ENCODE measurements at regions not wholly inside any gene's neighbourhood (a gene's known extent, or its start where the extent isn't known, plus 50 kb on each side); places are given as distances from the start of the nearest gene placed in this dataset.

DNA sequence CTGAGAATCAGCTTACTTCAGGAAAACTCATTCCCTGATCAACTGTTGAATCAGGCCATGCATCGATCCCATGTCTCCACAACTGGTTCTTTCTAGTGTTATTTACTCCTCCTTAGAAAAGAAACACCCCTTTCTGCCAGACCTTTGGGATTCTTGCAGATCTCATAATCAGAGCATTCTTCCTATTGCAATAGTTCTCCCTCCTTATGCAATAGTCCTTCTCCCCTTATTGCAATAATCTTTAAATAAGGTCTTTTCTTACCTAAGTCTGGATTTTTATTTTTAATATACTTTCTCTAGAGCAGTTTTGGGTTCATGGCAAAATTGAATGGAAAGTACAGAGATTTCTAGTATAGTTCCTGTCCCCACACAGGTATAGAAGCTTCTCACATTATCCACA is 141.9 kb upstream of the SGO1 start:
- no peaks in the 10 kb centered on the region for H4K20me1 ChIP-seq (replicated peaks in 1 of 2; ENCODE audit: control insufficient read depth in 1 of 2, insufficient read depth in 2 of 2, low read length in 2 of 2)
- no peaks in the 10 kb centered on the region for H3K23me2 ChIP-seq (ENCODE audit: low read depth, low read length)
- H2AFZ ChIP-seq (ENCODE audit: low read length), result no peak overlapping the region
- H4K8ac ChIP-seq (ENCODE audit: extremely low read depth, insufficient read depth, low read length), result no peak overlapping the region
- H3K27me3 ChIP-seq (replicated peaks in 1 of 4; ENCODE audit: control insufficient read depth in 3 of 4, extremely low read depth in 1 of 4, insufficient read depth in 3 of 4, low read length in 3 of 4), result no peaks in the 10 kb centered on the region
- no peak for FAIRE-seq
- no peaks in the 10 kb centered on the region for H3K79me1 ChIP-seq (ENCODE audit: low read depth, low read length)
- H3K9me3 ChIP-seq (ENCODE audit: insufficient read depth in 2 of 2, low read depth in 1 of 2, low read length in 1 of 2), result no peaks in the 10 kb centered on the region
- no peak overlapping the region for H3K4me3 ChIP-seq (ENCODE audit: extremely low read depth in 1 of 4, insufficient read depth in 2 of 4, low read depth in 3 of 4, low read length in 4 of 4)
- no peaks in the 10 kb centered on the region for H3K36me3 ChIP-seq (ENCODE audit: control insufficient read depth in 2 of 4, insufficient read depth in 4 of 4, low read length in 3 of 4)
- no peak overlapping the region for H4K5ac ChIP-seq (ENCODE audit: insufficient read length, low read depth, low read length)
- H2AK5ac ChIP-seq (ENCODE audit: low read depth, low read length), result no peak overlapping the region
- H3K27ac ChIP-seq (ENCODE audit: low read depth, low read length), result no peak overlapping the region
- H2BK120ac ChIP-seq (replicated peaks; ENCODE audit: low read depth, low read length), result no peak overlapping the region
- H3K79me2 ChIP-seq (ENCODE audit: control insufficient read depth in 1 of 2, insufficient read depth in 2 of 2, low read length in 2 of 2), result no peaks in the 10 kb centered on the region
- no peak overlapping the region for H2BK12ac ChIP-seq (ENCODE audit: low read depth, low read length)
- no peak overlapping the region for H3K9ac ChIP-seq (replicated peaks in 1 of 4; ENCODE audit: extremely low read depth in 1 of 4, low read depth in 3 of 4, low read length in 3 of 4)
- CTCF ChIA-PET (ENCODE audit: partially characterized antibody), result no interaction called here
- H4K91ac ChIP-seq (replicated peaks; ENCODE audit: insufficient read length, low read length), result no peak overlapping the region
- no peaks in the 10 kb centered on the region; a peak in 1 of 7 replicates for H3K4me1 ChIP-seq (replicated peaks in 1 of 4; ENCODE audit: control insufficient read depth in 3 of 4, insufficient read depth in 4 of 4, low read length in 3 of 4)
- H3K23ac ChIP-seq (ENCODE audit: insufficient read length), result no peak overlapping the region
- no peak overlapping the region for H2BK15ac ChIP-seq (ENCODE audit: low read length)
- TF ChIP-seq JUN (IDR thresholded peaks at IDR 0.05; ENCODE audit: low read depth, low read length) (no peak), NANOG (IDR thresholded peaks at IDR 0.05; ENCODE audit: insufficient read depth, low read depth, low read length, poor library complexity, severe bottlenecking) (no peak), SP2 (IDR thresholded peaks at IDR 0.05; ENCODE audit: low read length) (no peak), RBBP5 (IDR thresholded peaks at IDR 0.05; ENCODE audit: borderline replicate concordance, low read depth, low read length) (no peak), CHD2 (IDR thresholded peaks at IDR 0.05; ENCODE audit: low read length) (no peak), EP300 (IDR thresholded peaks at IDR 0.05; ENCODE audit: borderline replicate concordance in 1 of 2, low read depth in 2 of 2, low read length in 2 of 2) (no peak), SAP30 (IDR thresholded peaks at IDR 0.05; ENCODE audit: insufficient read depth, insufficient replicate concordance, low read length) (no peak), SP1 (IDR thresholded peaks at IDR 0.05; ENCODE audit: low read depth, low read length) (no peak)
- no peak overlapping the region for H2BK20ac ChIP-seq (ENCODE audit: low read length)
- no peak overlapping the region for H3K14ac ChIP-seq (ENCODE audit: insufficient read length)
- no peak for DNase-seq (ENCODE audit: low read depth in 1 of 2, low spot score in 2 of 2)
- H2BK5ac ChIP-seq (ENCODE audit: low read depth, low read length), result no peak overlapping the region
- 88% methylated on average over 1 of the region's 1 CpG; no CpG with 5 or more reads in 1 of the 2 experiments for WGBS, 2 experiments (ENCODE audit: extremely low coverage in 1 of 2, insufficient coverage in 1 of 2, insufficient read length in 1 of 2, insufficient replicate concordance in 2 of 2, low coverage in 1 of 2, low lambda C conversion rate in 2 of 2, missing lambda C conversion rate in 1 of 2)
- POLR2A ChIA-PET (ENCODE audit: partially characterized antibody), result no interaction called here
- H3K56ac ChIP-seq (replicated peaks; ENCODE audit: insufficient read length, low read depth, low read length), result no peak overlapping the region
- H3K4me2 ChIP-seq (ENCODE audit: insufficient read depth in 1 of 2, low read depth in 2 of 2, low read length in 2 of 2), result no peak overlapping the region
- H3K4ac ChIP-seq (replicated peaks; ENCODE audit: insufficient read length, low read depth, low read length), result no peak overlapping the region
- no peak overlapping the region for H3K18ac ChIP-seq (ENCODE audit: extremely low read depth, low read length)
